Upper lobe of right lung (tissue), 1 donor: ENCODE measurements at regions not wholly inside any gene's neighbourhood (a gene's known extent, or its start where the extent isn't known, plus 50 kb on each side); places are given as distances from the start of the nearest gene placed in this dataset.

Source experiments
- ATAC-seq: fragments of 200-7000 bp; cut with Tn5 transposase; one replicate; pipeline ENCODE4 v1.9.1; 2020; ENCODE audit warnings: mild to moderate bottlenecking, moderate library complexity
- DNase-seq: peaks from one replicate; pipeline ENCODE4 v3.0.0-alpha.2; 2020
- H3K27ac ChIP-seq: fragments of 200-600 bp; one replicate; pipeline ENCODE4 v1.8.0; 2022
- H3K27me3 ChIP-seq: fragments of 200-600 bp; one replicate; pipeline ENCODE4 v1.8.0; 2022; ENCODE audit warnings: mild to moderate bottlenecking
- H3K36me3 ChIP-seq: fragments of 200-600 bp; one replicate; pipeline ENCODE4 v1.8.0; 2022
- H3K4me1 ChIP-seq: fragments of 200-600 bp; one replicate; pipeline ENCODE4 v1.8.0; 2022
- H3K4me3 ChIP-seq: fragments of 200-600 bp; one replicate; pipeline ENCODE4 v1.8.0; 2022; ENCODE audit warnings: mild to moderate bottlenecking
- H3K9me3 ChIP-seq: fragments of 200-600 bp; one replicate; pipeline ENCODE4 v1.8.0; 2022
- intact Hi-C: fragments of 100-400 bp; cut with DNase I; formaldehyde crosslinking; loops from one replicate; pipeline ENCODE4 v1.11.0; 2022
- TF ChIP-seq, protein P1 (sequence below): fragments of 200-600 bp; IDR thresholded peaks from one replicate; pipeline ENCODE4 v1.8.0; 2022; ENCODE audit warnings: antibody characterized with exemption
- donor health status: DM: no; HTN: yes; CAD: no; lungs with severe emphysema.

GRCh38 chr2:150309311-150310080 lies 178.0 kb downstream of the RND3 start:
- no peaks in the 10 kb centered on the region for H3K4me1 ChIP-seq
- DNase-seq, result no peak
- no peaks in the 10 kb centered on the region for H3K9me3 ChIP-seq
- peak; percentile 44 for ATAC-seq
- intact Hi-C loops, result no loop called here
- no peaks in the 10 kb centered on the region for H3K27me3 ChIP-seq
- TF ChIP-seq, protein P1, sequence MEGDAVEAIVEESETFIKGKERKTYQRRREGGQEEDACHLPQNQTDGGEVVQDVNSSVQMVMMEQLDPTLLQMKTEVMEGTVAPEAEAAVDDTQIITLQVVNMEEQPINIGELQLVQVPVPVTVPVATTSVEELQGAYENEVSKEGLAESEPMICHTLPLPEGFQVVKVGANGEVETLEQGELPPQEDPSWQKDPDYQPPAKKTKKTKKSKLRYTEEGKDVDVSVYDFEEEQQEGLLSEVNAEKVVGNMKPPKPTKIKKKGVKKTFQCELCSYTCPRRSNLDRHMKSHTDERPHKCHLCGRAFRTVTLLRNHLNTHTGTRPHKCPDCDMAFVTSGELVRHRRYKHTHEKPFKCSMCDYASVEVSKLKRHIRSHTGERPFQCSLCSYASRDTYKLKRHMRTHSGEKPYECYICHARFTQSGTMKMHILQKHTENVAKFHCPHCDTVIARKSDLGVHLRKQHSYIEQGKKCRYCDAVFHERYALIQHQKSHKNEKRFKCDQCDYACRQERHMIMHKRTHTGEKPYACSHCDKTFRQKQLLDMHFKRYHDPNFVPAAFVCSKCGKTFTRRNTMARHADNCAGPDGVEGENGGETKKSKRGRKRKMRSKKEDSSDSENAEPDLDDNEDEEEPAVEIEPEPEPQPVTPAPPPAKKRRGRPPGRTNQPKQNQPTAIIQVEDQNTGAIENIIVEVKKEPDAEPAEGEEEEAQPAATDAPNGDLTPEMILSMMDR, result no peak
- H3K27ac ChIP-seq, result no peak overlapping the region
- no peak overlapping the region for H3K4me3 ChIP-seq
- H3K36me3 ChIP-seq, result no peaks in the 10 kb centered on the region

GRCh38 chr2:150307258-150307657 lies 180.2 kb downstream of the RND3 start:
- no peak for ATAC-seq
- Histone ChIP-seq H3K27me3 (no peaks in the 10 kb centered on the region), H3K36me3 (no peaks in the 10 kb centered on the region), H3K27ac (no peak overlapping the region), H3K4me3 (no peak overlapping the region), H3K4me1 (no peaks in the 10 kb centered on the region), H3K9me3 (no peaks in the 10 kb centered on the region)
- intact Hi-C loops, result no loop called here
- TF ChIP-seq, protein P1, result no peak
- no peak for DNase-seq

- no peaks in the 10 kb centered on the region for H3K36me3 ChIP-seq
- intact Hi-C loops, result no loop called here
- H3K4me3 ChIP-seq, result no peak overlapping the region
- no peak overlapping the region for H3K27ac ChIP-seq
- TF ChIP-seq, protein P1, result no peak
- DNase-seq, result no peak
- no peaks in the 10 kb centered on the region for H3K9me3 ChIP-seq
- no peaks in the 10 kb centered on the region for H3K27me3 ChIP-seq
- ATAC-seq, result no peak
- no peaks in the 10 kb centered on the region for H3K4me1 ChIP-seq
Measured at GRCh38 chr2:150303281-150303680, 184.2 kb downstream of the RND3 start.

DNA sequence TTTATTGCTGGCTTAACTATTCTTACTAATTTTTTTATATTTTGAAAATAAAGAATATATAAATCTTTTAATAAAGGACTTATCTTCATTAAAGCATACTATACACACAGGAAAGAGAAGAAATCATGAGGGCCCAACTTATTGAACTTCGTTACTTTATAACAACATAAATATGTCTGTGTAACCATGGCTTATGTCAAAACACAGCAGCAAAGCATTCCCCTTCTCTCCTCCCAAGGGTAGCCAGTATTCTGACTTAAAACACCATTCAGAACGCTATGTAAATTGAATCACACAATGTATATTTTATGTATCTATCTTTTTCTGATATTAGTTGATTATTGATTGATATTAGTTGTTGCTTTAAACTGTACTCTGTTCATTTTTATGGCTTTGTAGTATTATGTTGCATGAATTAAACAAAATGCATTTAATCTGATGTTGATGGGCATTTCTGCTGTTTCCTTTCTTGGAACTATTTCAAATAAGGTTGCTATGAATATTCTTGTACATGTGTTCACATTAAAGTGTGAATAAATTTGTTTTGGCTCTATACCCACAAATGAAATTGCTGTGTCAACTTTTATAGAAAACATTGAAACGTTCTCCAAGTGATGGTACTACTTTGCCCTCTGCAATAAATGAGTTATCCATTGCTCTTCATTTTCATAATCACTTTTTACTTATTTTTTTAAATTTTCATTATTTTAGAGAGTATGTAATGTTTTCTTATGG lies 188.7 kb downstream of the RND3 start:
- Histone ChIP-seq H3K27me3 (no peaks in the 10 kb centered on the region), H3K9me3 (no peaks in the 10 kb centered on the region), H3K4me1 (no peaks in the 10 kb centered on the region), H3K4me3 (no peak overlapping the region), H3K27ac (no peak overlapping the region), H3K36me3 (no peaks in the 10 kb centered on the region)
- TF ChIP-seq, protein P1, result no peak
- intact Hi-C loops, result no loop called here
- no peak for ATAC-seq
- DNase-seq, result no peak

GRCh38 chr2:150296770-150297546 lies 190.5 kb downstream of the RND3 start:
- H3K27me3 ChIP-seq, result no peaks in the 10 kb centered on the region
- no peak overlapping the region for H3K4me3 ChIP-seq
- no peak for ATAC-seq
- H3K27ac ChIP-seq, result no peak overlapping the region
- no peaks in the 10 kb centered on the region for H3K9me3 ChIP-seq
- H3K36me3 ChIP-seq, result no peaks in the 10 kb centered on the region
- intact Hi-C loops, result no loop called here
- no peaks in the 10 kb centered on the region for H3K4me1 ChIP-seq
- TF ChIP-seq, protein P1, result no peak
- DNase-seq, result no peak
